ENCODE measurements at regions not wholly inside any gene's neighbourhood (a gene's known extent, or its start where the extent isn't known, plus 50 kb on each side); places are given as distances from the start of the nearest gene placed in this dataset.

DNA sequence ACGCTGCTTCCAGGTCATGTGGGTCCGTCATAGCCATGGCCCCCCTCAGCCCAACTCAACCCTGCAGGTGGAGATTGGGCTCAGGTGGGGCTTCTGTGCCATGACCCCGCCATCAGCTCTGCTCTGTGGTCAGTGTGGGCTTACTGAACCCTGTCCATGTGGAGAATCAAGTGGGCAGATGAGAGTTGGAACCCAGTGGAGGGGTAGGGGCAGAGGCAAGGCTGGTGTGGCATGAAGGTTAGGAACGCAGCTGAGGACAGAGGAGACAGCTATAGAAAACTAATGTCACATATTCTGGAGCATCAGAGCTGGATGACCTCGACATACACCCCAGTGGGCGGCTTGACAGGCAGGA, 355.9 kb downstream of the PTPRU start:
- 77% methylated on average over 6 of the region's 6 CpGs for WGBS
- Histone ChIP-seq H3K27ac (ENCODE audit: low read depth in 1 of 2, low read length in 2 of 2) (no peak overlapping the region), H3K4me3 (ENCODE audit: low read depth in 1 of 3, low read length in 3 of 3) (no peak overlapping the region), H3K9me3 (ENCODE audit: control insufficient read depth in 4 of 4, low read length in 3 of 4) (no peaks in the 10 kb centered on the region), H3K4me1 (ENCODE audit: control insufficient read depth in 4 of 4, insufficient read depth in 4 of 4, low read length in 3 of 4) (no peaks in the 10 kb centered on the region), H3K9ac (ENCODE audit: low read depth in 1 of 2, low read length in 2 of 2) (no peak overlapping the region), H3K27me3 (ENCODE audit: control insufficient read depth in 4 of 4, insufficient read depth in 4 of 4, low read length in 3 of 4) (no peaks in the 10 kb centered on the region), H3K36me3 (ENCODE audit: control insufficient read depth in 4 of 4, insufficient read depth in 3 of 4, low read depth in 1 of 4, low read length in 3 of 4) (no peaks in the 10 kb centered on the region)
- TF ChIP-seq, protein P1, sequence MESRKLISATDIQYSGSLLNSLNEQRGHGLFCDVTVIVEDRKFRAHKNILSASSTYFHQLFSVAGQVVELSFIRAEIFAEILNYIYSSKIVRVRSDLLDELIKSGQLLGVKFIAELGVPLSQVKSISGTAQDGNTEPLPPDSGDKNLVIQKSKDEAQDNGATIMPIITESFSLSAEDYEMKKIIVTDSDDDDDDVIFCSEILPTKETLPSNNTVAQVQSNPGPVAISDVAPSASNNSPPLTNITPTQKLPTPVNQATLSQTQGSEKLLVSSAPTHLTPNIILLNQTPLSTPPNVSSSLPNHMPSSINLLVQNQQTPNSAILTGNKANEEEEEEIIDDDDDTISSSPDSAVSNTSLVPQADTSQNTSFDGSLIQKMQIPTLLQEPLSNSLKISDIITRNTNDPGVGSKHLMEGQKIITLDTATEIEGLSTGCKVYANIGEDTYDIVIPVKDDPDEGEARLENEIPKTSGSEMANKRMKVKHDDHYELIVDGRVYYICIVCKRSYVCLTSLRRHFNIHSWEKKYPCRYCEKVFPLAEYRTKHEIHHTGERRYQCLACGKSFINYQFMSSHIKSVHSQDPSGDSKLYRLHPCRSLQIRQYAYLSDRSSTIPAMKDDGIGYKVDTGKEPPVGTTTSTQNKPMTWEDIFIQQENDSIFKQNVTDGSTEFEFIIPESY (IDR thresholded peaks at IDR 0.05), result no peak
- TF ChIP-seq FOXA2 (IDR thresholded peaks at IDR 0.05), result no peak
- TF ChIP-seq, protein P2, sequence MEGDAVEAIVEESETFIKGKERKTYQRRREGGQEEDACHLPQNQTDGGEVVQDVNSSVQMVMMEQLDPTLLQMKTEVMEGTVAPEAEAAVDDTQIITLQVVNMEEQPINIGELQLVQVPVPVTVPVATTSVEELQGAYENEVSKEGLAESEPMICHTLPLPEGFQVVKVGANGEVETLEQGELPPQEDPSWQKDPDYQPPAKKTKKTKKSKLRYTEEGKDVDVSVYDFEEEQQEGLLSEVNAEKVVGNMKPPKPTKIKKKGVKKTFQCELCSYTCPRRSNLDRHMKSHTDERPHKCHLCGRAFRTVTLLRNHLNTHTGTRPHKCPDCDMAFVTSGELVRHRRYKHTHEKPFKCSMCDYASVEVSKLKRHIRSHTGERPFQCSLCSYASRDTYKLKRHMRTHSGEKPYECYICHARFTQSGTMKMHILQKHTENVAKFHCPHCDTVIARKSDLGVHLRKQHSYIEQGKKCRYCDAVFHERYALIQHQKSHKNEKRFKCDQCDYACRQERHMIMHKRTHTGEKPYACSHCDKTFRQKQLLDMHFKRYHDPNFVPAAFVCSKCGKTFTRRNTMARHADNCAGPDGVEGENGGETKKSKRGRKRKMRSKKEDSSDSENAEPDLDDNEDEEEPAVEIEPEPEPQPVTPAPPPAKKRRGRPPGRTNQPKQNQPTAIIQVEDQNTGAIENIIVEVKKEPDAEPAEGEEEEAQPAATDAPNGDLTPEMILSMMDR (IDR thresholded peaks at IDR 0.05; ENCODE audit: low read depth, low read length, missing input control), result no peak
- peak; percentile 19 for DNase-seq (ENCODE audit: low spot score)

DNA sequence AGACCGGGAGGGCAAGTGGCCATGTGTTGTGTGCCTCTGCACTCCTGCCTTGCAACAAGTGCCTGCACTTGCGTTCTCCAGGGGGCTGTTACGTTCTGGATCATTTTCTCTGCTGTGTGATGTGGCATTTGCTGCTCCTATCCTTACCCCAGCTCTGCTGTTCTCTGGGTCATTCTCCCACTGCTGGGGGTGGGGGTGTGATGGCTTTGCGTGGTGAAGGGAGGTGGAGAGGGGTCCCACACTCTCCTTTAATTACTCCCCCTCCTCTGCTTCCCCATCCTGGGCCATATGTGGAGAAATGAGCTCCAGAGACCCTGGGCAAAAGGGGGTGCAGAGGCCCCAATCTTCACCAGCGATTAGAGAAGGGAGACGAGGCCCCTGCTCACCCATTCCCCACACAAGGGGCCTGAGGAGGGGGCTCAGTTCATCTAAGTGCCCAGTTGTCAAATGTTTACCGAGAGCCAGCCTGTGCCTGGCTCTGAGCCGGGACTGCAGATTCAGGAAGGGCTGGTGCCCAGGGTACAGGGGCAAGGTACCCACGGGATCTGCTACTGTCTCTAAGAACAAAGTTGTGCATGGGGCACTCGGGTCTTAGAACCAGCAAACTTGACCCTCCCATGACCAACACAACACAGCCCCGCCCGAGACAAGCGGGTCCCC, 355.4 kb downstream of the PTPRU start:
- Histone ChIP-seq H3K9me3 (ENCODE audit: control insufficient read depth in 4 of 4, low read length in 3 of 4) (no peaks in the 10 kb centered on the region), H3K9ac (ENCODE audit: low read depth in 1 of 2, low read length in 2 of 2) (no peak overlapping the region), H3K4me1 (ENCODE audit: control insufficient read depth in 4 of 4, insufficient read depth in 4 of 4, low read length in 3 of 4) (no peaks in the 10 kb centered on the region), H3K27me3 (ENCODE audit: control insufficient read depth in 4 of 4, insufficient read depth in 4 of 4, low read length in 3 of 4) (no peaks in the 10 kb centered on the region), H3K36me3 (ENCODE audit: control insufficient read depth in 4 of 4, insufficient read depth in 3 of 4, low read depth in 1 of 4, low read length in 3 of 4) (no peaks in the 10 kb centered on the region), H3K4me3 (ENCODE audit: low read depth in 1 of 3, low read length in 3 of 3) (no peak overlapping the region), H3K27ac (ENCODE audit: low read depth in 1 of 2, low read length in 2 of 2) (no peak overlapping the region)
- WGBS, result 70% methylated on average over 13 of the region's 13 CpGs
- no peak for TF ChIP-seq TAF1 (conservative IDR thresholded peaks at IDR 0.05)
- no peak for TF ChIP-seq HNF4G (IDR thresholded peaks at IDR 0.05)
- no peak for TF ChIP-seq FOXA2 (IDR thresholded peaks at IDR 0.05)
- TF ChIP-seq HNF4A (conservative IDR thresholded peaks at IDR 0.05), result no peak
- no peak for TF ChIP-seq RAD21 (IDR thresholded peaks at IDR 0.05)
- TF ChIP-seq, protein P2 (IDR thresholded peaks at IDR 0.05; ENCODE audit: low read depth, low read length, missing input control), result no peak
- TF ChIP-seq SP1 (IDR thresholded peaks at IDR 0.05), result no peak
- no peak for TF ChIP-seq NR2F2 (IDR thresholded peaks at IDR 0.05)
- TF ChIP-seq, protein P3, sequence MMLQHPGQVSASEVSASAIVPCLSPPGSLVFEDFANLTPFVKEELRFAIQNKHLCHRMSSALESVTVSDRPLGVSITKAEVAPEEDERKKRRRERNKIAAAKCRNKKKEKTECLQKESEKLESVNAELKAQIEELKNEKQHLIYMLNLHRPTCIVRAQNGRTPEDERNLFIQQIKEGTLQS (IDR thresholded peaks at IDR 0.05), result no peak
- no peak for TF ChIP-seq YY1 (IDR thresholded peaks at IDR 0.05)
- no peak for TF ChIP-seq JUND (IDR thresholded peaks at IDR 0.05)
- no peak for TF ChIP-seq FOXA1 (IDR thresholded peaks at IDR 0.05)
- TF ChIP-seq, protein P4, sequence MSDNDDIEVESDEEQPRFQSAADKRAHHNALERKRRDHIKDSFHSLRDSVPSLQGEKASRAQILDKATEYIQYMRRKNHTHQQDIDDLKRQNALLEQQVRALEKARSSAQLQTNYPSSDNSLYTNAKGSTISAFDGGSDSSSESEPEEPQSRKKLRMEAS (IDR thresholded peaks at IDR 0.05), result no peak
- no peak for TF ChIP-seq GABPA (IDR thresholded peaks at IDR 0.05 in 1 of 2, conservative IDR thresholded peaks at IDR 0.05 in 1 of 2)
- TF ChIP-seq EGR1 (IDR thresholded peaks at IDR 0.05; ENCODE audit: low read depth in 2 of 2), result no peak
- TF ChIP-seq, protein P1 (IDR thresholded peaks at IDR 0.05), result no peak
- TF ChIP-seq, protein P5, sequence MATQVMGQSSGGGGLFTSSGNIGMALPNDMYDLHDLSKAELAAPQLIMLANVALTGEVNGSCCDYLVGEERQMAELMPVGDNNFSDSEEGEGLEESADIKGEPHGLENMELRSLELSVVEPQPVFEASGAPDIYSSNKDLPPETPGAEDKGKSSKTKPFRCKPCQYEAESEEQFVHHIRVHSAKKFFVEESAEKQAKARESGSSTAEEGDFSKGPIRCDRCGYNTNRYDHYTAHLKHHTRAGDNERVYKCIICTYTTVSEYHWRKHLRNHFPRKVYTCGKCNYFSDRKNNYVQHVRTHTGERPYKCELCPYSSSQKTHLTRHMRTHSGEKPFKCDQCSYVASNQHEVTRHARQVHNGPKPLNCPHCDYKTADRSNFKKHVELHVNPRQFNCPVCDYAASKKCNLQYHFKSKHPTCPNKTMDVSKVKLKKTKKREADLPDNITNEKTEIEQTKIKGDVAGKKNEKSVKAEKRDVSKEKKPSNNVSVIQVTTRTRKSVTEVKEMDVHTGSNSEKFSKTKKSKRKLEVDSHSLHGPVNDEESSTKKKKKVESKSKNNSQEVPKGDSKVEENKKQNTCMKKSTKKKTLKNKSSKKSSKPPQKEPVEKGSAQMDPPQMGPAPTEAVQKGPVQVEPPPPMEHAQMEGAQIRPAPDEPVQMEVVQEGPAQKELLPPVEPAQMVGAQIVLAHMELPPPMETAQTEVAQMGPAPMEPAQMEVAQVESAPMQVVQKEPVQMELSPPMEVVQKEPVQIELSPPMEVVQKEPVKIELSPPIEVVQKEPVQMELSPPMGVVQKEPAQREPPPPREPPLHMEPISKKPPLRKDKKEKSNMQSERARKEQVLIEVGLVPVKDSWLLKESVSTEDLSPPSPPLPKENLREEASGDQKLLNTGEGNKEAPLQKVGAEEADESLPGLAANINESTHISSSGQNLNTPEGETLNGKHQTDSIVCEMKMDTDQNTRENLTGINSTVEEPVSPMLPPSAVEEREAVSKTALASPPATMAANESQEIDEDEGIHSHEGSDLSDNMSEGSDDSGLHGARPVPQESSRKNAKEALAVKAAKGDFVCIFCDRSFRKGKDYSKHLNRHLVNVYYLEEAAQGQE (IDR thresholded peaks at IDR 0.05), result no peak
- TF ChIP-seq RXRA (IDR thresholded peaks at IDR 0.05), result no peak
- DNase-seq (ENCODE audit: low spot score), result no peak
